ENCODE measurements at regions not wholly inside any gene's neighbourhood (a gene's known extent, or its start where the extent isn't known, plus 50 kb on each side); places are given as distances from the start of the nearest gene placed in this dataset.

GRCh38 chr19:30207357-30207756, 164.8 kb upstream of the ZNF536 start:
- FAIRE-seq = no peak
- 0% methylated on average over 6 of the region's 6 CpGs for WGBS (ENCODE audit: insufficient coverage, low coverage, missing lambda C conversion rate)
- no peak overlapping the region for H3K4me3 ChIP-seq

More at GRCh38 chr19:30207357-30207756, 164.8 kb upstream of the ZNF536 start:
- BruUV-seq (replicated peaks) = no TSS peak
- H2AFZ ChIP-seq (ENCODE audit: low read depth, low read length) = no peak overlapping the region
- no peaks in the 10 kb centered on the region for H3K9me1 ChIP-seq (ENCODE audit: control insufficient read depth, insufficient read depth, low read length)
- H3K36me3 ChIP-seq (ENCODE audit: control insufficient read depth, insufficient read depth, low read length) = no peaks in the 10 kb centered on the region
- ChIA-PET CTCF (ENCODE audit: low intra/inter-chr PET ratio) (no interaction called here), POLR2A (no interaction called here)
- no peaks in the 10 kb centered on the region for H4K20me1 ChIP-seq (replicated peaks; ENCODE audit: control insufficient read depth, insufficient read depth, low read length)
- H3K9ac ChIP-seq (ENCODE audit: insufficient read depth in 1 of 2, low read depth in 2 of 2, low read length in 2 of 2) = no peak overlapping the region
- H3K27me3 ChIP-seq (ENCODE audit: control insufficient read depth in 2 of 2, insufficient read depth in 2 of 2, low read length in 2 of 2) = peaks cover 6 to 30% of the 10 kb centered on the region in 2 experiments; a peak in 4 of 5 replicates
- TF ChIP-seq IFI16 (CRISPR knock-in tag; IDR thresholded peaks at IDR 0.05) (no peak), ZBTB26 (CRISPR knock-in tag; IDR thresholded peaks at IDR 0.05) (no peak), HDAC3 (IDR thresholded peaks at IDR 0.05; ENCODE audit: borderline replicate concordance, partially characterized antibody) (no peak), ZBTB12 (CRISPR knock-in tag; IDR thresholded peaks at IDR 0.05) (no peak), NRF1 (conservative IDR thresholded peaks at IDR 0.05 in 1 of 2, IDR thresholded peaks at IDR 0.05 in 1 of 2) (no peak), GTF2A2 (tag; IDR thresholded peaks at IDR 0.05) (no peak), ZNF197 (CRISPR knock-in tag; IDR thresholded peaks at IDR 0.05; ENCODE audit: low read depth) (no peak), ZFP1 (CRISPR knock-in tag; IDR thresholded peaks at IDR 0.05) (no peak), ASH1L (IDR thresholded peaks at IDR 0.05; ENCODE audit: borderline replicate concordance, low read depth, partially characterized antibody) (no peak), ZNF398 (CRISPR knock-in tag; IDR thresholded peaks at IDR 0.05) (no peak), HDAC6 (IDR thresholded peaks at IDR 0.05; ENCODE audit: low read depth, low read length) (no peak), E2F4 (CRISPR knock-in tag; IDR thresholded peaks at IDR 0.05; ENCODE audit: low read depth) (no peak), PTBP1 (IDR thresholded peaks at IDR 0.05; ENCODE audit: low read depth, low read length) (no peak), CREB5 (CRISPR knock-in tag; IDR thresholded peaks at IDR 0.05) (no peak), ZNF395 (CRISPR knock-in tag; IDR thresholded peaks at IDR 0.05) (no peak)
- in situ Hi-C loops (cut with MboI) (no loop called here), intact Hi-C loops (cut with micrococcal nuclease) (no loop called here)
- no peak overlapping the region for H3K4me2 ChIP-seq (ENCODE audit: insufficient read depth, low read length)
- H3K27ac ChIP-seq (ENCODE audit: extremely low read depth, low read depth, low read length) = no peak overlapping the region
- no peaks in the 10 kb centered on the region for H3K4me1 ChIP-seq (replicated peaks in 1 of 2; ENCODE audit: control insufficient read depth in 2 of 2, insufficient read depth in 2 of 2, low read length in 2 of 2)
- H3K9me3 ChIP-seq (replicated peaks; ENCODE audit: control insufficient read depth, insufficient read depth, low read depth, low read length) = no peaks in the 10 kb centered on the region
- DNase-seq (ENCODE audit: extremely low read depth in 1 of 4, low spot score in 3 of 4) (no peak), ATAC-seq (no peak)
- no peaks in the 10 kb centered on the region for H3K79me2 ChIP-seq (ENCODE audit: control insufficient read depth, insufficient read depth, low read length)

All from K562 (cell line).